ENCODE measurements at regions not wholly inside any gene's neighbourhood (a gene's known extent, or its start where the extent isn't known, plus 50 kb on each side); places are given as distances from the start of the nearest gene placed in this dataset.

DNA sequence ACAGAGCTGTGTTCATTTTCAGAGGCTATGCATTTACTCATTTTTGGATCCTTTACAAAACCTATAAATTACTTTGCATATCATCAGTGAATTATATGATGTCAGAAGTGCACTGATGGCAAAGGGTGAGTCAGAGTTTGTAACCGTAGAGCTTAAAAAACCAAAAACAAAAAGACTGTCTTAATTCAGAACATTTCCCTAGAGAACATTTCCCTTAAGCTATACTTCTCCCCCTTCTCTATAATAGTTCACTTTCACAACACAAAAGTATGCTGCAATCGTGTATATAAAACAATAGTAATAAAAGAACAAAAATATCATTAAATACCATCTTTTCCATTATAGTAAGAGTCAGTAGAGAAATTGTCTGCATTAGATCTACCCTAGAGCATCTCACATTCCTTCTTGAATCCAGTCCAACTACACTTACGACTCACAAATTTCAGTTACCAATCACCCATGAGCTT, 934.9 kb downstream of the LRFN5 start:
- Histone ChIP-seq H3K4me3 (replicated peaks; ENCODE audit: low read depth, low read length) (no peak overlapping the region), H3K27me3 (replicated peaks; ENCODE audit: control insufficient read depth, insufficient read depth, low read length) (no peaks in the 10 kb centered on the region), H3K36me3 (ENCODE audit: control insufficient read depth, insufficient read depth, low read length) (no peaks in the 10 kb centered on the region)
- TF ChIP-seq, protein P1, sequence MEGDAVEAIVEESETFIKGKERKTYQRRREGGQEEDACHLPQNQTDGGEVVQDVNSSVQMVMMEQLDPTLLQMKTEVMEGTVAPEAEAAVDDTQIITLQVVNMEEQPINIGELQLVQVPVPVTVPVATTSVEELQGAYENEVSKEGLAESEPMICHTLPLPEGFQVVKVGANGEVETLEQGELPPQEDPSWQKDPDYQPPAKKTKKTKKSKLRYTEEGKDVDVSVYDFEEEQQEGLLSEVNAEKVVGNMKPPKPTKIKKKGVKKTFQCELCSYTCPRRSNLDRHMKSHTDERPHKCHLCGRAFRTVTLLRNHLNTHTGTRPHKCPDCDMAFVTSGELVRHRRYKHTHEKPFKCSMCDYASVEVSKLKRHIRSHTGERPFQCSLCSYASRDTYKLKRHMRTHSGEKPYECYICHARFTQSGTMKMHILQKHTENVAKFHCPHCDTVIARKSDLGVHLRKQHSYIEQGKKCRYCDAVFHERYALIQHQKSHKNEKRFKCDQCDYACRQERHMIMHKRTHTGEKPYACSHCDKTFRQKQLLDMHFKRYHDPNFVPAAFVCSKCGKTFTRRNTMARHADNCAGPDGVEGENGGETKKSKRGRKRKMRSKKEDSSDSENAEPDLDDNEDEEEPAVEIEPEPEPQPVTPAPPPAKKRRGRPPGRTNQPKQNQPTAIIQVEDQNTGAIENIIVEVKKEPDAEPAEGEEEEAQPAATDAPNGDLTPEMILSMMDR (IDR thresholded peaks at IDR 0.05; ENCODE audit: insufficient read depth, low read length, poor library complexity, severe bottlenecking) = no peak
- DNase-seq (ENCODE audit: extremely low read depth, insufficient read length) = no peak

DNA sequence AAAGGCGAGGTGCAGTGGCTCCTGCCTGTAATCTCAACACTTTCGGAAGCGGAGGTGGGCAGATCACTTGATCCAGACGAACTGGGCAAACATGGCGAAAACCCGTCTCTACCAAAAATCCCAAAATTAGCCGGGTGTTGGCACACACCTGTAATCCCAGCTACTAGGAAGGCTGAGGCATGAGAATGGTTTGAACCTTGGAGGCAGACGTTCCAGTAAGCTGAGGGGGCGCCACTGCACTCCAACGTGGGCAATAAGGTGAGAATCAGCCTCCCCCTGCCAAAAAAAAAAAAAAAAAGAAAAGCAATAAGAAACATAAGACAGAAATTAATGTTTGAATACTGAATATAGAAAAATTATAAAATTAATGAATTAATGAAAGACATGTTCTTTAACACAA, 928.7 kb downstream of the LRFN5 start:
- TF ChIP-seq, protein P1 (IDR thresholded peaks at IDR 0.05; ENCODE audit: insufficient read depth, low read length, poor library complexity, severe bottlenecking) = no peak
- DNase-seq (ENCODE audit: extremely low read depth, insufficient read length) = no peak
- Histone ChIP-seq H3K4me3 (replicated peaks; ENCODE audit: low read depth, low read length) (no peak overlapping the region), H3K36me3 (ENCODE audit: control insufficient read depth, insufficient read depth, low read length) (no peaks in the 10 kb centered on the region), H3K27me3 (replicated peaks; ENCODE audit: control insufficient read depth, insufficient read depth, low read length) (no peaks in the 10 kb centered on the region)

DNA sequence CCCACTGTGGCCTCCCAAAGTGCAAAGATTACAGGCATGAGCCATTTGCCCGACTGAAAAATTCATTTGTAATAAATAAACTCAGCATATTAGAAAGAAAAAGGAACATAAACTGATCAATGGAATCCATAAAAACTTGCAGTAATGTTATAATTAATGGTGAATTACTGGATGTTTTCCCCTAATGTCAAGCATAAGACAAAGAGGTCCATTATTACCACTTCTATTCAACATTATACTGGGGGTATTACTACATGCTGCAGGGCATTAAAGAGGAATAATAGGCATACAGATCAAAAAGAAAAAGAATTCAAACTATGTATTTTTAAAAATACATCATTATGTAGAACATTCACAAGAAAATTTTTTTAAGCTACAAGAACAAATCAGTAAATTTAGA, 926.8 kb downstream of the LRFN5 start:
- DNase-seq (ENCODE audit: extremely low read depth, insufficient read length) = no peak
- no peaks in the 10 kb centered on the region for H3K36me3 ChIP-seq (ENCODE audit: control insufficient read depth, insufficient read depth, low read length)
- no peak overlapping the region for H3K4me3 ChIP-seq (replicated peaks; ENCODE audit: low read depth, low read length)
- TF ChIP-seq, protein P1 (IDR thresholded peaks at IDR 0.05; ENCODE audit: insufficient read depth, low read length, poor library complexity, severe bottlenecking) = no peak
- H3K27me3 ChIP-seq (replicated peaks; ENCODE audit: control insufficient read depth, insufficient read depth, low read length) = no peaks in the 10 kb centered on the region

DNA sequence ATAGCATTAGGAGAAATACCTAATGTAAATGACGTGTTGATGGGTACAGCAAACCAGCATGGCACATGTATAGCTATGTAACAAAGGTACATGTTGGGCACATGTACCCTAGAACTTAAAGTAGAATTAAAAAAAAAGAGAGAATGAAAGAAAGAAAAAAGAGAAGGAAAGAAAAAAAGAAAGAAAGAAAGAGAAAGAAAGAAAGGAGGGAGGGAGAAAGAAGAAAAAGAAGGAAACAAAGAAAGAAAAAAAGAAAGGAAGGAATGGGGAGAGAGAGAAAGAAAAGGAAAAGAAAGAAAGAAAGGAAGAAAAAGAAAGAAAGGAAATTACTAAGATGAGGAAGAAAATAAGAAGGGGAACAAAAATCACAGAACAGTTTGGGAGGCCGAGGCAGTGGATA, 925.5 kb downstream of the LRFN5 start:
- no peaks in the 10 kb centered on the region for H3K27me3 ChIP-seq (replicated peaks; ENCODE audit: control insufficient read depth, insufficient read depth, low read length)
- TF ChIP-seq, protein P1 (IDR thresholded peaks at IDR 0.05; ENCODE audit: insufficient read depth, low read length, poor library complexity, severe bottlenecking) = no peak
- no peak for DNase-seq (ENCODE audit: extremely low read depth, insufficient read length)
- H3K4me3 ChIP-seq (replicated peaks; ENCODE audit: low read depth, low read length) = no peak overlapping the region
- H3K36me3 ChIP-seq (ENCODE audit: control insufficient read depth, insufficient read depth, low read length) = no peaks in the 10 kb centered on the region

DNA sequence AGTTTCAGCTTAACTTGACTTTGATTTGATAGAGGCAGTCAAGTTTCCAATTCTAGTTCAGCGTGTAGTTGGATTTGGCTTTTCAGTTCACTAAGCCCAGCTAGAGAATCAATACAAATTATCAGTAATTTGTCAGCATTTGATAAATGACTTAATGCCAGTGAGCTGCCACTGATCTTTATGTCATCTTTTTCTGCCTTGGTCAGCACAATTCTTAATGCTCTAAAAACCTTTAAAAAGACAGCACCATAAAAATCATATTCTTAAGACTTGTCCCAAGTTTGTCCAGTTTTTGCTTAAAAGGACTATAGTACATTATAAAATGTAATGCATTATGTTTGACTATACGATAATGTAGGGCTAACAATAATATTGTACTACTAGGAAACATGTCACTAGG, 920.5 kb downstream of the LRFN5 start:
- TF ChIP-seq, protein P1 (IDR thresholded peaks at IDR 0.05; ENCODE audit: insufficient read depth, low read length, poor library complexity, severe bottlenecking) = no peak

DNA sequence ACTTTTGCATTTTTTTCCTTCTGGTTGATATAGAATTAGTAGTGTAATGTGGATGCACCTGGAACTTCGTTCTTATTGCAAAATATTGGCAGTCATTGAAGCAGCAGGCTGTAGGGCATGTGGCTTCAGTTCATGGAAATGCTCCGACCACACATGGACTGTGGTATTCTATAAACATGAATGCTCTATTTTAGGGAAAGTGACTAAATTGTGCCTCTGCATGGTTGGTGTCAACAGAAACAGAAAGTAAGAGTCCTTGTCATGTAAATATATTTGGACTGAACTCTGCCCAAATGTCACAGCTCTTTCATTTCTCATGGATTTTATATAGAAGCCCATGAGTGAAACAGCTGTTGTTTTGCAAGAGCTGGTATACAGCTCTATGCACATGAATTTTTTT, 917.0 kb downstream of the LRFN5 start:
- DNase-seq (ENCODE audit: extremely low read depth, insufficient read length) = no peak
- Histone ChIP-seq H3K27me3 (replicated peaks; ENCODE audit: control insufficient read depth, insufficient read depth, low read length) (no peaks in the 10 kb centered on the region), H3K36me3 (ENCODE audit: control insufficient read depth, insufficient read depth, low read length) (no peaks in the 10 kb centered on the region), H3K4me3 (replicated peaks; ENCODE audit: low read depth, low read length) (no peak overlapping the region)
- TF ChIP-seq, protein P1 (IDR thresholded peaks at IDR 0.05; ENCODE audit: insufficient read depth, low read length, poor library complexity, severe bottlenecking) = no peak

More for the DNA sequence above, 920.5 kb downstream of the LRFN5 start:
- H3K4me3 ChIP-seq (replicated peaks; ENCODE audit: low read depth, low read length) = no peak overlapping the region
- no peak for DNase-seq (ENCODE audit: extremely low read depth, insufficient read length)
- no peaks in the 10 kb centered on the region for H3K27me3 ChIP-seq (replicated peaks; ENCODE audit: control insufficient read depth, insufficient read depth, low read length)
- no peaks in the 10 kb centered on the region for H3K36me3 ChIP-seq (ENCODE audit: control insufficient read depth, insufficient read depth, low read length)

Measured in GM06990 (cell line).